T-helper 2 cell treated with Interferon-gamma antibody and Interleukin-4, amounts not matched to agents 5 μg/mL and 100 μg/mL, for 36 hours (primary cell): ENCODE measurements at regions not wholly inside any gene's neighbourhood (a gene's known extent, or its start where the extent isn't known, plus 50 kb on each side); places are given as distances from the start of the nearest gene placed in this dataset.
"Not testable (repeated sequence)": the region's sequence is repeated elsewhere in the genome, so short reads cannot be mapped to it uniquely, and the experiment has no call there.

Experiments
- DNase-seq: peaks from one replicate; pipeline ENCODE4 v3.0.0; 2021; ENCODE audit warnings: low spot score
- H3K27ac Mint-ChIP-seq: one replicate; pipeline ENCODE4 v1.8.0; 2021; ENCODE audit warnings: mild to moderate bottlenecking, mixed read lengths
- H3K27me3 Mint-ChIP-seq: one replicate; pipeline ENCODE4 v1.8.0; 2021; ENCODE audit warnings: low read depth, mixed read lengths
- H3K36me3 Mint-ChIP-seq: one replicate; pipeline ENCODE4 v1.8.0; 2021; ENCODE audit warnings: low read depth, mixed read lengths
- H3K4me1 Mint-ChIP-seq: one replicate; pipeline ENCODE4 v1.8.0; 2021; ENCODE audit warnings: low read depth, mixed read lengths
- H3K4me3 Mint-ChIP-seq: one replicate; pipeline ENCODE4 v1.8.0; 2022; ENCODE audit warnings: mild to moderate bottlenecking, moderate library complexity, mixed read lengths
- H3K9me3 Mint-ChIP-seq: one replicate; pipeline ENCODE4 v1.8.0; 2021; ENCODE audit warnings: mixed read lengths

DNA sequence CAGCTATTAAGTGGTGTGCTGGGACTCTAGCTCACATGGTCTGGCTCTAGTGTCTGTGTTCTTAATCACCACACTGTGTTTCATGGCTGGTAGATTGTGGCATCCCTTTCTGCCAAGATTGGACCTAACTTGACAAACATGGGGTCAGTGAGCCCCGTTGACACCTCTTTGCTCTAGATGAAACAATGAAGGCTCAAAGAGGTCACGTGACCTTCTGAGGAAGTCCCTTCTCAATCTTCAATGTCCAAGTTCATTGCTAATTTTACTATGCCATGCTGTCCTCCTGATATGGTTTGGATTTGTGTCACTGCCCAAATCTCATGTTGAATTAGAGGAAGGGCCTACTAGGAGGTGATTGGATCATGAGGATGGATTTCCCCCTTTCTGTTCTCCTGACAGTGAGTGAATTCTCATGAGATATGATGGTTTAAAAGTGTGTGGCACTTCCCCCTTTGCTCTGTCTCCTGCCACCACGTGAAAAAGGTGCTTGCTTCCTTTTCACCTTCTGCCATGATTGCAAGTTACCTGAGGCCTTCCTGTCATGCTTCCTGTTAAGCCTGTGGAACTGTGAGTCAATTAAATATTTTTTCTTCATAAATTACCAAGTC lies 177.8 kb upstream of the MYLIP start:
- no peak for DNase-seq
- no peak overlapping the region for H3K27ac Mint-ChIP-seq
- H3K36me3 Mint-ChIP-seq = no peaks in the 10 kb centered on the region
- H3K4me1 Mint-ChIP-seq = peaks cover 25% of the 10 kb centered on the region
- H3K9me3 Mint-ChIP-seq = no peaks in the 10 kb centered on the region
- no peak overlapping the region for H3K4me3 Mint-ChIP-seq
- no peaks in the 10 kb centered on the region for H3K27me3 Mint-ChIP-seq

- Mint-ChIP-seq H3K9me3 (no peaks in the 10 kb centered on the region), H3K4me1 (peaks cover 19% of the 10 kb centered on the region), H3K27ac (no peak overlapping the region), H3K4me3 (no peak overlapping the region), H3K27me3 (no peaks in the 10 kb centered on the region), H3K36me3 (no peaks in the 10 kb centered on the region)
- no peak for DNase-seq
Measured at GRCh38 chr6:15949982-15950381, 178.9 kb upstream of the MYLIP start.

- no peak for DNase-seq
- Mint-ChIP-seq H3K4me3 (no peak overlapping the region), H3K27me3 (no peaks in the 10 kb centered on the region), H3K27ac (no peak overlapping the region), H3K4me1 (peaks cover 19% of the 10 kb centered on the region), H3K36me3 (no peaks in the 10 kb centered on the region), H3K9me3 (no peaks in the 10 kb centered on the region)
Measured at GRCh38 chr6:15948930-15949900, 179.7 kb upstream of the MYLIP start.

- no peaks in the 10 kb centered on the region for H3K27me3 Mint-ChIP-seq
- H3K36me3 Mint-ChIP-seq = no peaks in the 10 kb centered on the region
- H3K4me3 Mint-ChIP-seq = no peak overlapping the region
- no peaks in the 10 kb centered on the region for H3K9me3 Mint-ChIP-seq
- H3K27ac Mint-ChIP-seq = no peak overlapping the region
- H3K4me1 Mint-ChIP-seq = peaks cover 11% of the 10 kb centered on the region
- DNase-seq = no peak
Measured at GRCh38 chr6:15947923-15948322, 181.0 kb upstream of the MYLIP start.

DNA sequence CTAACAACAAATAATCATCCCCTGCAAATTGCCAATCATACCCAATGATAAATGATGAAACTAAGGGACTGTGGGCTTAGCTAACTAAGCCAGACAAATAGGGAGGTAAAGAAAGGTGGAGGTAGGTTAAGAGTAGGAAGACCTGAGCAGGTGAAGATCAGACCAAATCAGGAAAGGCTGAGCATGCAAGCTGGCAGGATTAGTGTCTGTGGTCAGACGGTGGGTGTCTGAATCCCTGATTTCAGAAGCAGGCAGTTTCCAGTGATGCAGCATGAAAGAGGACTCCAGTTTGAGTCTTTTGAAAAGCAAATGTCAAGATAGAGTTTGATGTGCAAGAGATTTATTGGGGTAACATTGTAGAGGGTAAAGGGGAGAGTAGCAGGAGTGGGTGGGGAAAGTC lies 181.4 kb upstream of the MYLIP start:
- H3K4me1 Mint-ChIP-seq = peaks cover 7% of the 10 kb centered on the region
- no peaks in the 10 kb centered on the region for H3K36me3 Mint-ChIP-seq
- DNase-seq = no peak
- H3K9me3 Mint-ChIP-seq = no peaks in the 10 kb centered on the region
- no peaks in the 10 kb centered on the region for H3K27me3 Mint-ChIP-seq
- H3K4me3 Mint-ChIP-seq = no peak overlapping the region
- no peak overlapping the region for H3K27ac Mint-ChIP-seq

DNA sequence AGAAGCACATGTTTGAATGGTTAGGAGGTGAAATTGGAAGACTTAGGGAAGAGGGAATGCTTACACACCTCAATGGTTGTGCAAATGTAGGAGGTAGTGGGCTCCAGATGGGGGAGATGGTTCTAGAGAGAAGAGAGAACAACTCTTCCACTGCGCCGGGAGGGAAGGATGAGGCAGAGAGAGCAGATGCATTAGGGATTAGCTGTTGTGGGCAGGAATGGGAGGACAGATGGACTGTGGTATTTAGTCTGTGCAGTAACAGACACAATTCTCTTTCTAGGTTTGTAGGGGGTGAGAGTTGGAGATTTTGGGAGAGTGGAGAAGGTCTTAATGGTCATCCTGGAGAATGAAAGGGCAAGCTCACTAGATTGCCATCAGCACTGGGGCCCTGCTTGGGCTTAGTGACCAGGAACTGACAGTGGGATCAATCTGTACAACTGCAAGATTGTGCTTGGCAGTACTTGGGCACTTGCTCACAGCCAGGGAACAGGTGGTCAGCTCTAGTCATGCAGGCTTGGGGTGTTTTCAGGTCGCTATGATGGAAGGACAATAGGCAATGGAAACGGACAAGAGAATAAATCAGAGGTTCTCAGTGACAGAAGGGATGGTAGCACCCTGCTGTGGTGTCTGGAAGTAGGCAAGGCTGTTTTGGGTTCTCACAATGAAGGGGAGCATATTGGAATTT lies 182.0 kb upstream of the MYLIP start:
- Mint-ChIP-seq H3K4me3 (no peak overlapping the region), H3K27me3 (no peaks in the 10 kb centered on the region), H3K27ac (no peak overlapping the region), H3K9me3 (no peaks in the 10 kb centered on the region), H3K4me1 (peaks cover 3% of the 10 kb centered on the region), H3K36me3 (no peaks in the 10 kb centered on the region)
- no peak for DNase-seq

GRCh38 chr6:15945593-15946159 lies 183.2 kb upstream of the MYLIP start:
- no peak for DNase-seq
- H3K4me3 Mint-ChIP-seq = no peak overlapping the region
- H3K27me3 Mint-ChIP-seq = no peaks in the 10 kb centered on the region
- no peak overlapping the region for H3K27ac Mint-ChIP-seq
- H3K36me3 Mint-ChIP-seq = no peaks in the 10 kb centered on the region
- no peaks in the 10 kb centered on the region for H3K9me3 Mint-ChIP-seq
- no peaks in the 10 kb centered on the region for H3K4me1 Mint-ChIP-seq

DNA sequence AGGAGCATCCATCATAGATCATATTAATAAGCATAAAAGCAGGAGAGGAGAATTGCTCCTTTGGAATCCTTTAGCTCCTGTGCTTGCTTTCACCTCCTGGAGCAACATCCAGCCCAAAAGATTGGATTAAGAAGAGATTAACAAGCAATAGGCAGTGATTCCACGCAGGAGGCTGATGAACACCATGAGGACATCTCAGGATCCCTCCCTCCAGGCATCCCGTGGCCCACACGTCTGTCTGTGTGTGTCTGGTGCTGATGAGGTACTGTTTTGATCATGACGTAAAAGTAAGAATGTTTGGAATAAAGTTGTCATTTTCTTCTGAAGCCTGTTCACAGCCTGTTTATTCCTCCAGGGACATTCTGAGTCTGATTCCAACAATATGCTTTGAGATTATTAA lies 185.5 kb upstream of the MYLIP start:
- DNase-seq = no peak
- Mint-ChIP-seq H3K9me3 (peaks cover 3% of the 10 kb centered on the region), H3K27me3 (no peaks in the 10 kb centered on the region), H3K27ac (no peak overlapping the region), H3K4me3 (no peak overlapping the region), H3K4me1 (no peaks in the 10 kb centered on the region), H3K36me3 (no peaks in the 10 kb centered on the region)

GRCh38 chr6:15941168-15941567 lies 187.7 kb upstream of the MYLIP start:
- no peak for DNase-seq
- Mint-ChIP-seq H3K9me3 (peaks cover 9% of the 10 kb centered on the region), H3K27ac (no peak overlapping the region), H3K27me3 (no peaks in the 10 kb centered on the region), H3K4me1 (no peaks in the 10 kb centered on the region), H3K36me3 (no peaks in the 10 kb centered on the region), H3K4me3 (no peak overlapping the region)

DNA sequence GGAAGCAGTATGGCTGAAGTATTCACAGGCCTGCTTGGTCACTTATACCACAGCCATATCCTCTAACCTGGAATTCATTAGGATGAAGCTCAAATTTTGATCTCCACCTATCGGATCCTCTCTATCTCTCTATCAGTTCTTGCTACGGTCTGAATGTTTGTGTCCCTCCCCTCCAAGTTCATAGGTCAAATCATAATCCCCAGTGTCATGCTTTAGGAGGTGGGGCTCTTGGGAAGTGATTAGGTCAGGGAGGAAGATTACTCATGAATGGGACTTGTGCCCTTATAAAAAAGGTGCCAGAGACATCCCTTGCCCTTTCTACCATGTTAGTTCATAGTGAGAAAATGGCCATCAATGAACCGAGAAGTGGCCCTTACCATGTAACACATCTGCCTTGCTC lies 190.8 kb upstream of the MYLIP start:
- peaks cover 15% of the 10 kb centered on the region for H3K9me3 Mint-ChIP-seq
- no peaks in the 10 kb centered on the region for H3K4me1 Mint-ChIP-seq
- DNase-seq = no peak
- H3K4me3 Mint-ChIP-seq = no peak overlapping the region
- no peak overlapping the region for H3K27ac Mint-ChIP-seq
- no peaks in the 10 kb centered on the region for H3K36me3 Mint-ChIP-seq
- H3K27me3 Mint-ChIP-seq = no peaks in the 10 kb centered on the region

DNA sequence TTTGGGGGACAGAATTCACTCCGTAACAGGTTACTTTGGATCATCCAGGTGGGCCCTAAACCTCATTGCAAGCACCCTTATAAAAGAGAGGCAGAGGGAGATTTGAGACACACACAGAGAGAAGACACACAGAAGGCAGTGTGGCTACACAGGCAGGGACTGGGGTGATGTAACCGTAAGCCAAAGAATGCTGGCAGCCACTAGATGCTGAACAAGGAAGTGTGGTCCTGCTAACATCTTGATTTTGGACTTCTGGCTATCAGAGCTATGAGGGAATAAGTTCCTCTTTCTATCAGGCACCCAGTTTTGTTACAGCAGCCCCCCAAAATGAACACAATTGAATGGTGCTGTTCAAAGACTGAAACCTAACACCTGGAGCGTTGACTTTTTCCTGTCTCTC lies 191.3 kb upstream of the MYLIP start:
- Mint-ChIP-seq H3K4me3 (no peak overlapping the region), H3K9me3 (peaks cover 16% of the 10 kb centered on the region), H3K27ac (no peak overlapping the region), H3K4me1 (no peaks in the 10 kb centered on the region), H3K27me3 (no peaks in the 10 kb centered on the region), H3K36me3 (no peaks in the 10 kb centered on the region)
- no peak for DNase-seq

DNA sequence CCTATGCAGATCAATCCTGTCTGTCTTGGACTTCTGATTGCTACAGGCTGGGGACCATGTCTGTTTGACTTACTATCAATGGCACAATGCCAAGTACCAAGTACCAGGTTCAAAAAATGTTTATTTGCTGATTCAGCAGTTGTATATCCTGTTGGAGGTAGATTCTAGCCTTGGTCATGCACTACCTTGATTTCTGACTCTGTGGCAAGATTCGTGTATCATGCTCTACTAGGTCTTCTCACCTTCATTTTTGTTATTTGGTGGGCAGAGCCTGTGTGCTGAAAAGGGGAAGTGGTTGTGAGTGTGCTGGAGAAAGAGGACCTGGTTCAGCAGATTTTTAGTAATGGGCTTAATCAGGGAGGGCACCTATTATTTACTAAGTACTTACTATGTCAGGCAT lies 192.4 kb upstream of the MYLIP start:
- Mint-ChIP-seq H3K27me3 (no peaks in the 10 kb centered on the region), H3K4me3 (no peak overlapping the region), H3K36me3 (peaks cover under 1% of the 10 kb centered on the region), H3K27ac (no peak overlapping the region), H3K9me3 (peaks cover 16% of the 10 kb centered on the region), H3K4me1 (no peaks in the 10 kb centered on the region)
- no peak for DNase-seq

GRCh38 chr6:15935661-15936060 lies 193.2 kb upstream of the MYLIP start:
- H3K4me3 Mint-ChIP-seq = no peak overlapping the region

DNA sequence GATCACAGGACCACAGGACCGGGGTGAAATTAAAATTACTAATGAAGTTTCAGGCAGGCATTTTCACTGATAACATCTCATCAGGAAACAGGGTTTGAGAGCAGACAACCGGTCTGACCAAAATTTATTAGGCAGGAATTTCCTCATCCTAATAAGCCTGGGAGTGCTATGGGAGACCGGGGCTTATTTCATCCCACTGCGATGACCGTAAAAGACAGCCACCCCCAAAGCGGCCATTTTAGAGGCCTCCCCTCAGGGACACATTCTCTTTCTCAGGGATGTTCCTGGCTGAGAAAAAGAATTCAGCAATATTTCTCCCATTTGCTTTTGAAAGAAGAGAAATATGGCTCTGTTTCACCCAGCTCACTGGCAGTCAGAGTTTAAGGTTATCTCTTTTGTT lies 197.2 kb upstream of the MYLIP start:
- H3K4me3 Mint-ChIP-seq, H3K36me3 Mint-ChIP-seq, H3K27me3 Mint-ChIP-seq, DNase-seq, H3K4me1 Mint-ChIP-seq, H3K27ac Mint-ChIP-seq: not testable (repeated sequence)
- H3K9me3 Mint-ChIP-seq = peaks cover 37% of the 10 kb centered on the region

More at GRCh38 chr6:15935661-15936060, 193.2 kb upstream of the MYLIP start:
- Mint-ChIP-seq H3K9me3 (peaks cover 25% of the 10 kb centered on the region), H3K4me1 (no peaks in the 10 kb centered on the region), H3K27me3 (no peaks in the 10 kb centered on the region), H3K27ac (no peak overlapping the region), H3K36me3 (peaks cover 6% of the 10 kb centered on the region)
- DNase-seq = no peak
